ENCODE measurements at regions not wholly inside any gene's neighbourhood (a gene's known extent, or its start where the extent isn't known, plus 50 kb on each side); places are given as distances from the start of the nearest gene placed in this dataset.
A peak's percentile ranks its signal among the peaks of the same experiment; 100 is the strongest.

- no peak for DNase-seq (ENCODE audit: low read depth in 1 of 2, low spot score in 1 of 2)
- Histone ChIP-seq H3K4me1 (peaks cover 36% of the 10 kb centered on the region), H3K9me3 (no peaks in the 10 kb centered on the region; the same call in 2 of the 3 replicates), H3K4me2 (peak overlapping the region; percentile 73; the same call in 2 of the 3 replicates), H3K27ac (peak overlapping the region; percentile 75 to 80), H3K4me3 (no peak overlapping the region)
- ATAC-seq = no peak
- ChIA-PET POLR2A (no interaction called here), CTCF (interaction anchor here (0.9 to 2.8 kb wide), 5 partner anchors 12 to 80 kb away, joined by 3 to 13 read pairs (median 4); no protein-coding TSS in a partner anchor)
- WGBS (ENCODE audit: missing lambda C conversion rate) = 94% methylated on average over 39 of the region's 39 CpGs
- FAIRE-seq = no peak
- TF ChIP-seq FOXS1 (CRISPR knock-in tag; IDR thresholded peaks at IDR 0.05) (no peak), NPAS2 (CRISPR knock-in tag; IDR thresholded peaks at IDR 0.05; ENCODE audit: borderline replicate concordance) (no peak), RNF2 (IDR thresholded peaks at IDR 0.05; ENCODE audit: borderline replicate concordance, low read depth) (no peak), FOSL2 (IDR thresholded peaks at IDR 0.05) (no peak), FOSL2 (CRISPR knock-in tag; IDR thresholded peaks at IDR 0.05) (no peak), FOSB (CRISPR knock-in tag; IDR thresholded peaks at IDR 0.05) (no peak), JUNB (IDR thresholded peaks at IDR 0.05) (no peak), MAFK (IDR thresholded peaks at IDR 0.05; ENCODE audit: partially characterized antibody) (no peak)
Measured at GRCh38 chr2:172674034-172674967, 61.3 kb upstream of the RAPGEF4 start.

- no peak overlapping the region for H3K4me3 ChIP-seq
- FAIRE-seq (no peak), ATAC-seq (no peak), DNase-seq (ENCODE audit: low read depth in 1 of 2, low spot score in 1 of 2) (no peak)
- no peak overlapping the region for H3K4me2 ChIP-seq
- 91% methylated on average over 3 of the region's 3 CpGs for WGBS (ENCODE audit: missing lambda C conversion rate)
- POLR2A ChIA-PET = no interaction called here
- H3K9me3 ChIP-seq = no peaks in the 10 kb centered on the region; the same call in 2 of the 3 replicates
- no peak for TF ChIP-seq JUNB (IDR thresholded peaks at IDR 0.05)
- no peak for TF ChIP-seq POLR2AphosphoS2 (conservative IDR thresholded peaks at IDR 0.05; ENCODE audit: low read length)
- TF ChIP-seq ZSCAN20 (CRISPR knock-in tag; IDR thresholded peaks at IDR 0.05) = no peak
- no peak for TF ChIP-seq SMC3 (IDR thresholded peaks at IDR 0.05)
- no peak for TF ChIP-seq HOXB5 (CRISPR knock-in tag; IDR thresholded peaks at IDR 0.05)
- TF ChIP-seq NR3C1 (IDR thresholded peaks at IDR 0.05) = no peak
- no peak for TF ChIP-seq MAZ (IDR thresholded peaks at IDR 0.05; ENCODE audit: borderline replicate concordance, low read depth, low read length)
- no peak for TF ChIP-seq EP300 (IDR thresholded peaks at IDR 0.05)
- peaks cover 36% of the 10 kb centered on the region for H3K4me1 ChIP-seq
- CTCF ChIA-PET = interaction anchor here (1.0 to 2.8 kb wide), 4 partner anchors 13 to 80 kb away, joined by 3 to 13 read pairs (median 6); no protein-coding TSS in a partner anchor
- 0 out of 6 replicates have a peak overlapping the region, but pooled peaks of 1 of the 2 experiments have one; percentile 80 for H3K27ac ChIP-seq
Measured at GRCh38 chr2:172674968-172675303, 60.7 kb upstream of the RAPGEF4 start.

- CTCF ChIA-PET = interaction anchor here (1.1 to 1.3 kb wide), 2 partner anchors 33 to 88 kb away, joined by 3 to 4 read pairs; no protein-coding TSS in a partner anchor
- FAIRE-seq = no peak
- H3K4me2 ChIP-seq = no peak overlapping the region
- H3K4me3 ChIP-seq = no peak overlapping the region
- POLR2A ChIA-PET = no interaction called here
- H3K4me1 ChIP-seq = peaks cover 18% of the 10 kb centered on the region
- DNase-seq (ENCODE audit: low read depth in 1 of 2, low spot score in 1 of 2) = no peak
- H3K9me3 ChIP-seq = no peaks in the 10 kb centered on the region; the same call in 2 of the 3 replicates
- no peak for TF ChIP-seq POLR2AphosphoS2 (conservative IDR thresholded peaks at IDR 0.05; ENCODE audit: low read length)
- TF ChIP-seq FOXS1 (CRISPR knock-in tag; IDR thresholded peaks at IDR 0.05) = no peak
- no peak for TF ChIP-seq CBX8 (IDR thresholded peaks at IDR 0.05)
- no peak for ATAC-seq
- no peak overlapping the region for H3K27ac ChIP-seq
Measured at GRCh38 chr2:172677363-172677762, 58.3 kb upstream of the RAPGEF4 start.

- H3K9me3 ChIP-seq = no peaks in the 10 kb centered on the region; the same call in 2 of the 3 replicates
- no peak overlapping the region for H3K4me2 ChIP-seq
- H3K4me1 ChIP-seq = no peaks in the 10 kb centered on the region; the same call in 2 of the 3 replicates
- ChIA-PET CTCF (interaction anchor here (1.1 to 2.2 kb wide), 3 partner anchors 29 to 86 kb away, joined by 3 to 5 read pairs (median 5); no protein-coding TSS in a partner anchor), POLR2A (no interaction called here)
- ATAC-seq = no peak
- no peak for DNase-seq (ENCODE audit: low read depth in 1 of 2, low spot score in 1 of 2)
- no peak for FAIRE-seq
- no peak overlapping the region for H3K4me3 ChIP-seq
- 57% methylated on average over 2 of the region's 2 CpGs for WGBS (ENCODE audit: missing lambda C conversion rate)
- H3K27ac ChIP-seq = no peak overlapping the region
- TF ChIP-seq BHLHE40 (IDR thresholded peaks at IDR 0.05; ENCODE audit: low read depth, low read length) (no peak), HOXA7 (CRISPR knock-in tag; IDR thresholded peaks at IDR 0.05) (no peak), SMC3 (IDR thresholded peaks at IDR 0.05) (no peak), EHF (CRISPR knock-in tag; IDR thresholded peaks at IDR 0.05) (no peak), SREBF2 (IDR thresholded peaks at IDR 0.05) (no peak), HOXB13 (CRISPR knock-in tag; IDR thresholded peaks at IDR 0.05; ENCODE audit: low read depth) (no peak), MAZ (IDR thresholded peaks at IDR 0.05; ENCODE audit: borderline replicate concordance, low read depth, low read length) (no peak), ZNF302 (CRISPR knock-in tag; IDR thresholded peaks at IDR 0.05) (no peak), HEYL (CRISPR knock-in tag; IDR thresholded peaks at IDR 0.05) (no peak), E2F6 (IDR thresholded peaks at IDR 0.05; ENCODE audit: borderline replicate concordance, low read depth) (no peak)
- TF ChIP-seq, protein P1, sequence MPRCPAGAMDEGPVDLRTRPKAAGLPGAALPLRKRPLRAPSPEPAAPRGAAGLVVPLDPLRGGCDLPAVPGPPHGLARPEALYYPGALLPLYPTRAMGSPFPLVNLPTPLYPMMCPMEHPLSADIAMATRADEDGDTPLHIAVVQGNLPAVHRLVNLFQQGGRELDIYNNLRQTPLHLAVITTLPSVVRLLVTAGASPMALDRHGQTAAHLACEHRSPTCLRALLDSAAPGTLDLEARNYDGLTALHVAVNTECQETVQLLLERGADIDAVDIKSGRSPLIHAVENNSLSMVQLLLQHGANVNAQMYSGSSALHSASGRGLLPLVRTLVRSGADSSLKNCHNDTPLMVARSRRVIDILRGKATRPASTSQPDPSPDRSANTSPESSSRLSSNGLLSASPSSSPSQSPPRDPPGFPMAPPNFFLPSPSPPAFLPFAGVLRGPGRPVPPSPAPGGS (IDR thresholded peaks at IDR 0.05) = no peak
- TF ChIP-seq, protein P2, sequence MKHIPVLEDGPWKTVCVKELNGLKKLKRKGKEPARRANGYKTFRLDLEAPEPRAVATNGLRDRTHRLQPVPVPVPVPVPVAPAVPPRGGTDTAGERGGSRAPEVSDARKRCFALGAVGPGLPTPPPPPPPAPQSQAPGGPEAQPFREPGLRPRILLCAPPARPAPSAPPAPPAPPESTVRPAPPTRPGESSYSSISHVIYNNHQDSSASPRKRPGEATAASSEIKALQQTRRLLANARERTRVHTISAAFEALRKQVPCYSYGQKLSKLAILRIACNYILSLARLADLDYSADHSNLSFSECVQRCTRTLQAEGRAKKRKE (CRISPR knock-in tag; IDR thresholded peaks at IDR 0.05; ENCODE audit: low read depth) = no peak
- TF ChIP-seq, protein P3, sequence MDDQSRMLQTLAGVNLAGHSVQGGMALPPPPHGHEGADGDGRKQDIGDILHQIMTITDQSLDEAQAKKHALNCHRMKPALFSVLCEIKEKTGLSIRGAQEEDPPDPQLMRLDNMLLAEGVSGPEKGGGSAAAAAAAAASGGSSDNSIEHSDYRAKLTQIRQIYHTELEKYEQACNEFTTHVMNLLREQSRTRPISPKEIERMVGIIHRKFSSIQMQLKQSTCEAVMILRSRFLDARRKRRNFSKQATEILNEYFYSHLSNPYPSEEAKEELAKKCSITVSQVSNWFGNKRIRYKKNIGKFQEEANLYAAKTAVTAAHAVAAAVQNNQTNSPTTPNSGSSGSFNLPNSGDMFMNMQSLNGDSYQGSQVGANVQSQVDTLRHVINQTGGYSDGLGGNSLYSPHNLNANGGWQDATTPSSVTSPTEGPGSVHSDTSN (IDR thresholded peaks at IDR 0.05) = no peak
Measured at GRCh38 chr2:172680436-172681068, 55.1 kb upstream of the RAPGEF4 start.
